ENCODE measurements at regions not wholly inside any gene's neighbourhood (a gene's known extent, or its start where the extent isn't known, plus 50 kb on each side); places are given as distances from the start of the nearest gene placed in this dataset.

GRCh38 chr2:19021100-19021476 is 337.3 kb downstream of the OSR1 start:
- WGBS, 2 experiments (ENCODE audit: insufficient coverage in 2 of 2), result 50 to 81% methylated on average over 2 to 3 of the region's 4 CpGs
- H3K4me3 ChIP-seq (ENCODE audit: extremely low read depth, insufficient read depth, low read length, poor library complexity, severe bottlenecking), result no peak overlapping the region
- peaks cover 24% of the 10 kb centered on the region for H3K4me1 ChIP-seq (ENCODE audit: control insufficient read depth, insufficient read depth, low read length, poor library complexity, severe bottlenecking)
- H3K36me3 ChIP-seq (ENCODE audit: control insufficient read depth, insufficient read depth, low read length), result no peaks in the 10 kb centered on the region
- H3K9me3 ChIP-seq (ENCODE audit: control insufficient read depth, low read length), result no peaks in the 10 kb centered on the region
- peak overlapping the region; percentile 26 for H3K27ac ChIP-seq (ENCODE audit: low read depth, low read length, severe bottlenecking)

- Histone ChIP-seq H3K36me3 (ENCODE audit: control insufficient read depth, insufficient read depth, low read length) (no peaks in the 10 kb centered on the region), H3K4me3 (ENCODE audit: extremely low read depth, insufficient read depth, low read length, poor library complexity, severe bottlenecking) (no peak overlapping the region), H3K9me3 (ENCODE audit: control insufficient read depth, low read length) (no peaks in the 10 kb centered on the region), H3K4me1 (ENCODE audit: control insufficient read depth, insufficient read depth, low read length, poor library complexity, severe bottlenecking) (peaks cover 24% of the 10 kb centered on the region), H3K27ac (ENCODE audit: low read depth, low read length, severe bottlenecking) (peak overlapping the region; percentile 26)
- WGBS, 2 experiments (ENCODE audit: insufficient coverage in 2 of 2), result 71 to 84% methylated on average over 4 of the region's 11 CpGs
These were observed 338.0 kb downstream of the OSR1 start for GRCh38 chr2:19020144-19021099.

GRCh38 chr2:19009510-19009909 is 348.9 kb downstream of the OSR1 start:
- 94 to 100% methylated on average over 1 to 2 of the region's 3 CpGs for WGBS, 2 experiments (ENCODE audit: insufficient coverage in 2 of 2)
- H3K27ac ChIP-seq (ENCODE audit: low read depth, low read length, severe bottlenecking), result no peak overlapping the region
- H3K36me3 ChIP-seq (ENCODE audit: control insufficient read depth, insufficient read depth, low read length), result no peaks in the 10 kb centered on the region

GRCh38 chr2:19003554-19003953 is 354.9 kb downstream of the OSR1 start:
- Histone ChIP-seq H3K36me3 (ENCODE audit: control insufficient read depth, insufficient read depth, low read length) (no peaks in the 10 kb centered on the region), H3K9me3 (ENCODE audit: control insufficient read depth, low read length) (no peaks in the 10 kb centered on the region), H3K27ac (ENCODE audit: low read depth, low read length, severe bottlenecking) (no peak overlapping the region), H3K4me1 (ENCODE audit: control insufficient read depth, insufficient read depth, low read length, poor library complexity, severe bottlenecking) (no peaks in the 10 kb centered on the region), H3K4me3 (ENCODE audit: extremely low read depth, insufficient read depth, low read length, poor library complexity, severe bottlenecking) (no peak overlapping the region)

More at GRCh38 chr2:19009510-19009909, 348.9 kb downstream of the OSR1 start:
- no peaks in the 10 kb centered on the region for H3K9me3 ChIP-seq (ENCODE audit: control insufficient read depth, low read length)
- H3K4me1 ChIP-seq (ENCODE audit: control insufficient read depth, insufficient read depth, low read length, poor library complexity, severe bottlenecking), result no peaks in the 10 kb centered on the region
- no peak overlapping the region for H3K4me3 ChIP-seq (ENCODE audit: extremely low read depth, insufficient read depth, low read length, poor library complexity, severe bottlenecking)

GRCh38 chr2:19000776-19001175 is 357.6 kb downstream of the OSR1 start:
- WGBS, 2 experiments (ENCODE audit: insufficient coverage in 2 of 2), result 83 to 88% methylated on average over 2 to 3 of the region's 3 CpGs
- Histone ChIP-seq H3K4me3 (ENCODE audit: extremely low read depth, insufficient read depth, low read length, poor library complexity, severe bottlenecking) (no peak overlapping the region), H3K27ac (ENCODE audit: low read depth, low read length, severe bottlenecking) (no peak overlapping the region), H3K4me1 (ENCODE audit: control insufficient read depth, insufficient read depth, low read length, poor library complexity, severe bottlenecking) (no peaks in the 10 kb centered on the region), H3K9me3 (ENCODE audit: control insufficient read depth, low read length) (no peaks in the 10 kb centered on the region), H3K36me3 (ENCODE audit: control insufficient read depth, insufficient read depth, low read length) (no peaks in the 10 kb centered on the region)

GRCh38 chr2:18999198-18999597 is 359.2 kb downstream of the OSR1 start:
- Histone ChIP-seq H3K27ac (ENCODE audit: low read depth, low read length, severe bottlenecking) (no peak overlapping the region), H3K9me3 (ENCODE audit: control insufficient read depth, low read length) (no peaks in the 10 kb centered on the region), H3K4me3 (ENCODE audit: extremely low read depth, insufficient read depth, low read length, poor library complexity, severe bottlenecking) (no peak overlapping the region), H3K4me1 (ENCODE audit: control insufficient read depth, insufficient read depth, low read length, poor library complexity, severe bottlenecking) (no peaks in the 10 kb centered on the region), H3K36me3 (ENCODE audit: control insufficient read depth, insufficient read depth, low read length) (no peaks in the 10 kb centered on the region)
- WGBS, 2 experiments (ENCODE audit: insufficient coverage in 2 of 2), result 90 to 92% methylated on average over 2 of the region's 2 CpGs

- WGBS, 2 experiments (ENCODE audit: insufficient coverage in 2 of 2), result no CpG with 5 or more reads among the region's 1 CpG
- Histone ChIP-seq H3K4me1 (ENCODE audit: control insufficient read depth, insufficient read depth, low read length, poor library complexity, severe bottlenecking) (no peaks in the 10 kb centered on the region), H3K27ac (ENCODE audit: low read depth, low read length, severe bottlenecking) (no peak overlapping the region)
These were observed 359.9 kb downstream of the OSR1 start for GRCh38 chr2:18998491-18998890.

GRCh38 chr2:18993756-18994338 is 364.6 kb downstream of the OSR1 start:
- Histone ChIP-seq H3K27ac (ENCODE audit: low read depth, low read length, severe bottlenecking) (no peak overlapping the region), H3K4me1 (ENCODE audit: control insufficient read depth, insufficient read depth, low read length, poor library complexity, severe bottlenecking) (peaks cover 11% of the 10 kb centered on the region), H3K4me3 (ENCODE audit: extremely low read depth, insufficient read depth, low read length, poor library complexity, severe bottlenecking) (no peak overlapping the region), H3K9me3 (ENCODE audit: control insufficient read depth, low read length) (no peaks in the 10 kb centered on the region), H3K36me3 (ENCODE audit: control insufficient read depth, insufficient read depth, low read length) (no peaks in the 10 kb centered on the region)
- 84 to 93% methylated on average over 3 of the region's 3 CpGs for WGBS, 2 experiments (ENCODE audit: insufficient coverage in 2 of 2)

More at GRCh38 chr2:18998491-18998890, 359.9 kb downstream of the OSR1 start:
- no peaks in the 10 kb centered on the region for H3K36me3 ChIP-seq (ENCODE audit: control insufficient read depth, insufficient read depth, low read length)
- no peak overlapping the region for H3K4me3 ChIP-seq (ENCODE audit: extremely low read depth, insufficient read depth, low read length, poor library complexity, severe bottlenecking)
- no peaks in the 10 kb centered on the region for H3K9me3 ChIP-seq (ENCODE audit: control insufficient read depth, low read length)

- H3K4me3 ChIP-seq (ENCODE audit: extremely low read depth, insufficient read depth, low read length, poor library complexity, severe bottlenecking), result no peak overlapping the region
- H3K4me1 ChIP-seq (ENCODE audit: control insufficient read depth, insufficient read depth, low read length, poor library complexity, severe bottlenecking), result peaks cover 17% of the 10 kb centered on the region
- no peaks in the 10 kb centered on the region for H3K36me3 ChIP-seq (ENCODE audit: control insufficient read depth, insufficient read depth, low read length)
- WGBS, 2 experiments (ENCODE audit: insufficient coverage in 2 of 2), result 89 to 96% methylated on average over 1 to 3 of the region's 5 CpGs
- no peaks in the 10 kb centered on the region for H3K9me3 ChIP-seq (ENCODE audit: control insufficient read depth, low read length)
- peak overlapping the region; percentile 50 for H3K27ac ChIP-seq (ENCODE audit: low read depth, low read length, severe bottlenecking)
These were observed 366.9 kb downstream of the OSR1 start for GRCh38 chr2:18991177-18992168.

- H3K4me1 ChIP-seq (ENCODE audit: control insufficient read depth, insufficient read depth, low read length, poor library complexity, severe bottlenecking), result peaks cover 17% of the 10 kb centered on the region
- no peaks in the 10 kb centered on the region for H3K36me3 ChIP-seq (ENCODE audit: control insufficient read depth, insufficient read depth, low read length)
- H3K9me3 ChIP-seq (ENCODE audit: control insufficient read depth, low read length), result no peaks in the 10 kb centered on the region
- no peak overlapping the region for H3K4me3 ChIP-seq (ENCODE audit: extremely low read depth, insufficient read depth, low read length, poor library complexity, severe bottlenecking)
- 55 to 71% methylated on average over 2 to 3 of the region's 3 CpGs for WGBS, 2 experiments (ENCODE audit: insufficient coverage in 2 of 2)
- H3K27ac ChIP-seq (ENCODE audit: low read depth, low read length, severe bottlenecking), result peak overlapping the region; percentile 39
These were observed 369.7 kb downstream of the OSR1 start for GRCh38 chr2:18988631-18989232.
